Neural cell (in vitro differentiated cells): ENCODE measurements at regions not wholly inside any gene's neighbourhood (a gene's known extent, or its start where the extent isn't known, plus 50 kb on each side); places are given as distances from the start of the nearest gene placed in this dataset.

ENCODE experiments used
- H2AFZ ChIP-seq: fragments of 200-600, 300-800 bp; sonication (generic), shearing (Covaris generic); 2 replicates; pipeline ENCODE4 v1.6.0; 2014; ENCODE audit warnings: low read depth, mild to moderate bottlenecking, antibody characterized with exemption, low read length, moderate library complexity
- H3F3A ChIP-seq: fragments of 200-600 bp; shearing (Covaris generic); 2 replicates; pipeline ENCODE4 v1.6.1; 2016; ENCODE audit warnings: mild to moderate bottlenecking, moderate library complexity, mixed read lengths, antibody characterized with exemption, low read length; ENCODE audit not compliant: insufficient read depth, poor library complexity, severe bottlenecking
- H3K27ac ChIP-seq: fragments of 200-600, 300-800 bp; sonication (generic), shearing (Covaris generic); 2 replicates; pipeline ENCODE4 v1.5.1; 2014; ENCODE audit warnings: mild to moderate bottlenecking, low read length, moderate library complexity
- H3K27me3 ChIP-seq: fragments of 300-800, 200-600 bp; sonication (generic), shearing (Covaris generic); 2 replicates; pipeline ENCODE4 v1.6.0; 2014; ENCODE audit warnings: mild to moderate bottlenecking, low read depth, low read length, moderate library complexity; ENCODE audit not compliant: insufficient read depth
- H3K36me3 ChIP-seq: fragments of 300-800, 200-600 bp; sonication (generic), shearing (Covaris generic); 2 replicates; pipeline ENCODE4 v1.5.1; 2014; ENCODE audit warnings: mild to moderate bottlenecking, antibody characterized with exemption, low read length, moderate library complexity; ENCODE audit not compliant: insufficient read depth
- H3K4me2 ChIP-seq: fragments of 300-800, 200-600 bp; sonication (generic), shearing (Covaris generic); 2 replicates; pipeline ENCODE4 v1.6.0; 2014; ENCODE audit warnings: mild to moderate bottlenecking, low read length
- H3K4me3 ChIP-seq: fragments of 300-800, 200-600 bp; sonication (generic), shearing (Covaris generic); 2 replicates; pipeline ENCODE4 v1.5.1; 2014; ENCODE audit warnings: mild to moderate bottlenecking, low read length, moderate library complexity
- H3K79me2 ChIP-seq: fragments of 200-600 bp; shearing (Covaris generic); replicated peaks from 2 replicates; pipeline ENCODE4 v1.6.0; 2014; ENCODE audit warnings: mild to moderate bottlenecking, low read length, moderate library complexity; ENCODE audit not compliant: insufficient read depth
- H3K9ac ChIP-seq: fragments of 300-800, 200-600 bp; sonication (generic), shearing (Covaris generic); 2 replicates; pipeline ENCODE4 v1.6.1; 2016; ENCODE audit warnings: mild to moderate bottlenecking, low read length, mixed read lengths
- H3K9me2 ChIP-seq: fragments of 200-600 bp; shearing (Covaris generic); 2 replicates; pipeline ENCODE4 v1.6.1; 2016; ENCODE audit warnings: mild to moderate bottlenecking, low read length, mixed read lengths; ENCODE audit not compliant: insufficient read depth
- H3K9me3 ChIP-seq: fragments of 200-600, 300-800 bp; sonication (generic), shearing (Covaris generic); 2 replicates; pipeline ENCODE4 v1.6.1; 2016; ENCODE audit warnings: mild to moderate bottlenecking, mixed run types, low read length, moderate library complexity, mixed read lengths
- H4K20me1 ChIP-seq: fragments of 200-600 bp; shearing (Covaris generic); 2 replicates; pipeline ENCODE4 v1.6.1; 2016; ENCODE audit warnings: mild to moderate bottlenecking, mixed run types; ENCODE audit not compliant: insufficient read depth
- EP300 ChIP-seq: fragments of 450-650 bp; conservative IDR thresholded peaks from 2 replicates; pipeline ENCODE4 v1.6.1; 2014; ENCODE audit warnings: antibody characterized with exemption, mild to moderate bottlenecking, moderate library complexity; ENCODE audit not compliant: poor library complexity, severe bottlenecking
- EZH2 ChIP-seq: fragments of 200-600, 300-800 bp; shearing (Covaris generic), sonication (generic); IDR thresholded peaks from 2 replicates; pipeline ENCODE4 v1.6.1; 2014; ENCODE audit warnings: antibody characterized with exemption, low read length, borderline replicate concordance, mild to moderate bottlenecking; ENCODE audit not compliant: insufficient read depth, poor library complexity, severe bottlenecking
- MXI1 ChIP-seq: fragments of 450-650 bp; conservative IDR thresholded peaks from 2 replicates; pipeline ENCODE4 v1.6.1; 2014; ENCODE audit warnings: antibody characterized with exemption, mild to moderate bottlenecking; ENCODE audit not compliant: poor library complexity, severe bottlenecking
- POLR2AphosphoS5 ChIP-seq: IDR thresholded peaks from 2 replicates; pipeline ENCODE4 v1.6.1; 2012
- SMC3 ChIP-seq: fragments of 450-650 bp; conservative IDR thresholded peaks from 2 replicates; pipeline ENCODE4 v1.6.1; 2014; ENCODE audit warnings: antibody characterized with exemption, mild to moderate bottlenecking, moderate library complexity; ENCODE audit not compliant: poor library complexity
- TAF1 ChIP-seq: IDR thresholded peaks from 2 replicates; pipeline ENCODE4 v1.6.1; 2012; ENCODE audit warnings: low read depth
- TF ChIP-seq, protein P1 (sequence below): fragments of 450-650 bp; IDR thresholded peaks from 2 replicates; pipeline ENCODE4 v1.5.1; 2014; ENCODE audit warnings: antibody characterized with exemption, mild to moderate bottlenecking, moderate library complexity; ENCODE audit not compliant: poor library complexity, severe bottlenecking
- TF ChIP-seq, protein P2 (sequence below): IDR thresholded peaks from 2 replicates; pipeline ENCODE4 v1.6.1; 2012; ENCODE audit warnings: borderline replicate concordance

DNA sequence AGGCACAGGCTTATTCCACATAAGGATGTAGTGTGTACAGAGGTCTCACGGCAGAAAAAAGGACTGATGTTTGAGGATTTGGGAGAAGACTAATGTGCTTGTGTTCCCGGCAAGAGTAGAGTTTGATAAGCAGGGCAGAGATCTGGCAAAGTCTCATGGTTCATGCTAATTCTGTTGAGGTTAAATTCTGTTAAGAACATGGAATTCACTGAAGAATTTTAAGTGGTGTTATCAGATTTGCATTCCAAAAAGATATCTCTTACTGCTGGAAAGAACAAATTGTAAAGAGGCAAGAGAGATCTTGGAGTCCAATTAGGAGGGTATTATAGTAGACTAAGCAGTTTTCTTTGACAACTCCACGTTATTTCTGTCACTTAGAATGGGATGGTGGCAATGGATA, 348.3 kb downstream of the TDRD3 start:
- no peaks in the 10 kb centered on the region for H3K9me3 ChIP-seq
- no peak overlapping the region for H3K9ac ChIP-seq
- H3K27ac ChIP-seq = no peak overlapping the region
- H4K20me1 ChIP-seq = no peaks in the 10 kb centered on the region
- no peaks in the 10 kb centered on the region for H3K36me3 ChIP-seq
- TF ChIP-seq EP300 = no peak
- TF ChIP-seq, protein P1, sequence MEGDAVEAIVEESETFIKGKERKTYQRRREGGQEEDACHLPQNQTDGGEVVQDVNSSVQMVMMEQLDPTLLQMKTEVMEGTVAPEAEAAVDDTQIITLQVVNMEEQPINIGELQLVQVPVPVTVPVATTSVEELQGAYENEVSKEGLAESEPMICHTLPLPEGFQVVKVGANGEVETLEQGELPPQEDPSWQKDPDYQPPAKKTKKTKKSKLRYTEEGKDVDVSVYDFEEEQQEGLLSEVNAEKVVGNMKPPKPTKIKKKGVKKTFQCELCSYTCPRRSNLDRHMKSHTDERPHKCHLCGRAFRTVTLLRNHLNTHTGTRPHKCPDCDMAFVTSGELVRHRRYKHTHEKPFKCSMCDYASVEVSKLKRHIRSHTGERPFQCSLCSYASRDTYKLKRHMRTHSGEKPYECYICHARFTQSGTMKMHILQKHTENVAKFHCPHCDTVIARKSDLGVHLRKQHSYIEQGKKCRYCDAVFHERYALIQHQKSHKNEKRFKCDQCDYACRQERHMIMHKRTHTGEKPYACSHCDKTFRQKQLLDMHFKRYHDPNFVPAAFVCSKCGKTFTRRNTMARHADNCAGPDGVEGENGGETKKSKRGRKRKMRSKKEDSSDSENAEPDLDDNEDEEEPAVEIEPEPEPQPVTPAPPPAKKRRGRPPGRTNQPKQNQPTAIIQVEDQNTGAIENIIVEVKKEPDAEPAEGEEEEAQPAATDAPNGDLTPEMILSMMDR = no peak
- no peak for TF ChIP-seq TAF1
- TF ChIP-seq MXI1 = no peak
- H3K79me2 ChIP-seq = no peaks in the 10 kb centered on the region
- no peak overlapping the region for H3K4me3 ChIP-seq
- no peaks in the 10 kb centered on the region for H3F3A ChIP-seq
- H2AFZ ChIP-seq = no peak overlapping the region
- no peaks in the 10 kb centered on the region for H3K9me2 ChIP-seq
- no peak overlapping the region for H3K4me2 ChIP-seq
- no peaks in the 10 kb centered on the region for H3K27me3 ChIP-seq

DNA sequence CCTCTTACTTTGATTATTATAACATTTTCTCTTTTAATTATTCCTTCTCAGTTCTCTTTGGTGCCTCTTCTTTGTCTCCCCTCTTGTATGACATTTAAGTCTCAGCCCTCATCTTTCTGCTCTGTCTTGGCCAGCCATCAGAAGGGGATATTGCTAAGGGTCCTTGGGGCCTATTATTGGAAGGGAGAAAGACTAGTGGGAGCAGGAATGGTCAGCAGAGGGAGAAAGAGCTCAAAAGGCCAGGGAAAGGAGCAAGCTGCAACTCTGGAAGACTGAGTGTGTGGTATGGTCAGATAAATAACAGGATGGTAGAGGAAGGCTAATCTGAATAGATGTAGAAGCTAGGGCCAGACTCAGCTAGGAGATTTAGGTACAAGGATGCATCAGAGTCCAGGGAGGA, 336.9 kb downstream of the TDRD3 start:
- Histone ChIP-seq H3K36me3 (no peaks in the 10 kb centered on the region), H3K9me2 (no peaks in the 10 kb centered on the region), H3K4me2 (no peak overlapping the region), H3K27ac (no peak overlapping the region), H3K9me3 (no peaks in the 10 kb centered on the region), H3K9ac (no peak overlapping the region), H3K27me3 (no peaks in the 10 kb centered on the region), H3K79me2 (no peaks in the 10 kb centered on the region), H2AFZ (no peak overlapping the region), H4K20me1 (no peaks in the 10 kb centered on the region), H3K4me3 (no peak overlapping the region), H3F3A (no peaks in the 10 kb centered on the region)
- TF ChIP-seq TAF1 (no peak), EZH2 (no peak), SMC3 (no peak), MXI1 (no peak), POLR2AphosphoS5 (no peak), EP300 (no peak)
- TF ChIP-seq, protein P1 = no peak
- TF ChIP-seq, protein P2, sequence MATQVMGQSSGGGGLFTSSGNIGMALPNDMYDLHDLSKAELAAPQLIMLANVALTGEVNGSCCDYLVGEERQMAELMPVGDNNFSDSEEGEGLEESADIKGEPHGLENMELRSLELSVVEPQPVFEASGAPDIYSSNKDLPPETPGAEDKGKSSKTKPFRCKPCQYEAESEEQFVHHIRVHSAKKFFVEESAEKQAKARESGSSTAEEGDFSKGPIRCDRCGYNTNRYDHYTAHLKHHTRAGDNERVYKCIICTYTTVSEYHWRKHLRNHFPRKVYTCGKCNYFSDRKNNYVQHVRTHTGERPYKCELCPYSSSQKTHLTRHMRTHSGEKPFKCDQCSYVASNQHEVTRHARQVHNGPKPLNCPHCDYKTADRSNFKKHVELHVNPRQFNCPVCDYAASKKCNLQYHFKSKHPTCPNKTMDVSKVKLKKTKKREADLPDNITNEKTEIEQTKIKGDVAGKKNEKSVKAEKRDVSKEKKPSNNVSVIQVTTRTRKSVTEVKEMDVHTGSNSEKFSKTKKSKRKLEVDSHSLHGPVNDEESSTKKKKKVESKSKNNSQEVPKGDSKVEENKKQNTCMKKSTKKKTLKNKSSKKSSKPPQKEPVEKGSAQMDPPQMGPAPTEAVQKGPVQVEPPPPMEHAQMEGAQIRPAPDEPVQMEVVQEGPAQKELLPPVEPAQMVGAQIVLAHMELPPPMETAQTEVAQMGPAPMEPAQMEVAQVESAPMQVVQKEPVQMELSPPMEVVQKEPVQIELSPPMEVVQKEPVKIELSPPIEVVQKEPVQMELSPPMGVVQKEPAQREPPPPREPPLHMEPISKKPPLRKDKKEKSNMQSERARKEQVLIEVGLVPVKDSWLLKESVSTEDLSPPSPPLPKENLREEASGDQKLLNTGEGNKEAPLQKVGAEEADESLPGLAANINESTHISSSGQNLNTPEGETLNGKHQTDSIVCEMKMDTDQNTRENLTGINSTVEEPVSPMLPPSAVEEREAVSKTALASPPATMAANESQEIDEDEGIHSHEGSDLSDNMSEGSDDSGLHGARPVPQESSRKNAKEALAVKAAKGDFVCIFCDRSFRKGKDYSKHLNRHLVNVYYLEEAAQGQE = no peak
